Coronary artery (tissue), 2 donors: ENCODE measurements at regions not wholly inside any gene's neighbourhood (a gene's known extent, or its start where the extent isn't known, plus 50 kb on each side); places are given as distances from the start of the nearest gene placed in this dataset.

ENCODE experiments used
- DNase-seq: peaks from one replicate; pipeline ENCODE4 v3.0.0-alpha.2; 2017; ENCODE audit warnings: low spot score
- H3K27ac ChIP-seq, 2 donors: fragments of 200-600 bp; sonication (generic); one replicate each; pipeline ENCODE4 v1.5.1; 2016 to 2019
- H3K4me3 ChIP-seq: fragments of 200-600 bp; sonication (generic); 2 replicates; pipeline ENCODE4 v1.5.1; 2016; ENCODE audit warnings: mild to moderate bottlenecking, moderate library complexity
- CTCF ChIP-seq: fragments of 200-600 bp; sonication (generic); IDR thresholded peaks from one replicate; pipeline ENCODE4 v1.5.1; 2019; ENCODE audit warnings: antibody characterized with exemption

- Histone ChIP-seq H3K27ac (no peak overlapping the region), H3K4me3 (no peak overlapping the region)
- no peak for TF ChIP-seq CTCF
- DNase-seq: no peak
These were observed 119.6 kb downstream of the PXDC1 start for GRCh38 chr6:3631877-3632276.

- no peak for DNase-seq
- H3K27ac ChIP-seq: no peak overlapping the region
- no peak for TF ChIP-seq CTCF
- H3K4me3 ChIP-seq: no peak overlapping the region
These were observed 120.3 kb downstream of the PXDC1 start for GRCh38 chr6:3631186-3631585.

GRCh38 chr6:3630258-3630835 lies 121.2 kb downstream of the PXDC1 start:
- no peak for TF ChIP-seq CTCF
- no peak overlapping the region for H3K27ac ChIP-seq
- DNase-seq: peak; percentile 38
- no peak overlapping the region for H3K4me3 ChIP-seq

- no peak for DNase-seq
- no peak overlapping the region for H3K4me3 ChIP-seq
- no peak overlapping the region for H3K27ac ChIP-seq
- no peak for TF ChIP-seq CTCF
These were observed 123.3 kb downstream of the PXDC1 start for GRCh38 chr6:3627956-3628835.

- TF ChIP-seq CTCF: no peak
- H3K4me3 ChIP-seq: no peak overlapping the region
- no peak overlapping the region for H3K27ac ChIP-seq
- DNase-seq: peak; percentile 45
These were observed 124.0 kb downstream of the PXDC1 start for GRCh38 chr6:3627501-3627900.

- no peak for TF ChIP-seq CTCF
- H3K27ac ChIP-seq: no peak overlapping the region
- peak; percentile 47 for DNase-seq
- H3K4me3 ChIP-seq: no peak overlapping the region
These were observed 125.4 kb downstream of the PXDC1 start for GRCh38 chr6:3625980-3626563.
